ENCODE measurements at regions not wholly inside any gene's neighbourhood (a gene's known extent, or its start where the extent isn't known, plus 50 kb on each side); places are given as distances from the start of the nearest gene placed in this dataset.
"Not testable (repeated sequence)": the region's sequence is repeated elsewhere in the genome, so short reads cannot be mapped to it uniquely, and the experiment has no call there.

- no peak for DNase-seq
These were observed 157.0 kb upstream of the NTRK2 start for GRCh38 chr9:84512493-84512892.

DNA sequence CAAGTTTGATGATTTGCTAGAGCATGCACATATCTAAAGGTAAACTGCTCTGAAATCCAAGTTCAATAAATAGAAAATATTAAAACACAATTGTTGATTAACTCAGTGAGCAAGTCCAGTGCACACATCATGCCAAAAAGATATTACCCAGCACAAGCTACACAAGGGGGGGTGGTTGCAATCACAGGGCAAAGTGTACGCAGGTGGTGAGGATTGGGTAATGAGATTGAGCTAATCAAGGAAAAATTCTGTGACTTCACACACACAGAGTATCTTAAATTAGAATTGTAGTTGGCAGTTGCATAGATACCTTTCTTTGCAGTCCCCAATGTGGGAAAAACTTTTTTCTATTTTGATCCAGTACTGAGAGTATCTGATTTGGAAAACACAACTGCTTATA is 156.1 kb upstream of the NTRK2 start:
- no peak for DNase-seq

DNA sequence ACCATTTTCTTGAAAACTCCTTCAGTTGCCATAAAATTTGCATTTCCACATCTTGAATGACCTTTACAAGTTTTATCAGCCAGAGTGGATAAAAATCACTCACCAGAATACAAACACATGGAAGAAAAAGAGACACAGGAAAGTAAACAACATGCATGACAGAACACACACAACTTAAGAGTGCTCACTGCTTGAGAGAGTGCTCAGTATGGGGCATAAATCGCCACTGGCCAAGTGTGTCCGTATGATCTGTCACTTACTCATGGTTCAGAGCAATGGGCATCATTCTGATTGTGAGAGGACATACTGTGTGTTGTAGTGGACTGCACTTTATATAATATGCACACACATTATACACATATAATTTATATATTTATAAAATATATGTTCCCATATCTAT is 155.6 kb upstream of the NTRK2 start:
- no peak for DNase-seq

DNA sequence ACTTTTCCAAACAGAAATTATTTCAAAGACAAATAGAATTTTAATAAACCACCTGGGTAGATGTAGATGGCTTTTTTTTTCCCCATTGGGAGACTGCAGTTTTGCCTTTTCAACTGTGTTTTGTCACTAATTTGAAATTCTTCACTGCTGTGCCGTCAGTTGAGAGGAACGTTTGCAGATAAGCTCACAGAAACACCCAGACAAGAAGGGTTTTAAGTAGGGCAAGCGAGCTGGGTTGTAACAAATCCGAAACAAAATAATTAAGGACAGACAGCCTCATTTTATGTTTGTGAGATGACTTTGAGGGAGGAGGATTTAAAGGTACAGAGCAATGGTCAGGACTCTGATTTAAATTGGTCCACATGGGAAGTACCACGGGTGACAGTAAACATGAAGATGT is 155.1 kb upstream of the NTRK2 start:
- no peak for DNase-seq

GRCh38 chr9:84517026-84517425 is 152.5 kb upstream of the NTRK2 start:
- no peak for DNase-seq

DNA sequence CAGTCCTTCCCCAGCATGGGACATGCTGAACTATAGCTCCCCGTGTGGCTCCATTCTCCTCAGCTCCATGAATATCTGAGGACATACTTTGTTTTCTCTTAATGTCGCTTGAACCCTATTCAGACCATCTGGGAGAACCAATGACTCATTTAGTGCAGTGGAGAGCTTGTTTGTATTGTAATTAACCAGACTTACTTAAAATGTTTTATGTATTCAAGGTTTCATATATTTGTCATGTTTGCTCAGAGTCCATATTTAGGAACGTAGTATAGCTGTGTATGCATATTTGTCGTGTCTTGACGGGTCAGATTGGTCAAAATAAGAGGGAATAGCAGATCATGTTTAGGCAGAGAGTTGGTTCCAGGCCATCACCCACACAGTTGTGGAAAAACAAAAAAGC is 150.1 kb upstream of the NTRK2 start:
- DNase-seq = no peak

- no peak for DNase-seq
These were observed 148.3 kb upstream of the NTRK2 start for GRCh38 chr9:84521208-84521607.

GRCh38 chr9:84526211-84526610 is 143.3 kb upstream of the NTRK2 start:
- not testable (repeated sequence) for DNase-seq

- not testable (repeated sequence) for DNase-seq
These were observed 142.3 kb upstream of the NTRK2 start for GRCh38 chr9:84527060-84527720.

DNA sequence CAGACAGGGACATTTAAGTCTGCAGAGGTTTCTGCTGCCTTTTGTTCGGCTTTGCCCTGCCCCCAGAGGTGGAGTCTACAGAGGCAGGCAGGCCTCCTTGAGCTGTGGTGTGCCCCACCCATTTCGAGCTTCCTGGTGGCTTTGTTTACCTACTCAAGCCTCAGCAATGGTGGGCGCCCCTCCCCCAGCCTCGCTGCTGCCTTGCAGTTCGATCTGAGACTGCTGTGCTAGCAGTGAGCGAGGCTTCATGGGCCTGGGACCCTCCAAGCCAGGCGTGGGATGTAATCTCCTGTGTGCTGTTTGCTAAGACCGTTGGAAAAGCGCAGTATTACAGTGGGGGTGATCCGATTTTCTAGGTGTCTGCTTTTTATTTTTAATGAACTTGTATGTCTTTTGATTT is 133.6 kb upstream of the NTRK2 start:
- DNase-seq = not testable (repeated sequence)

DNA sequence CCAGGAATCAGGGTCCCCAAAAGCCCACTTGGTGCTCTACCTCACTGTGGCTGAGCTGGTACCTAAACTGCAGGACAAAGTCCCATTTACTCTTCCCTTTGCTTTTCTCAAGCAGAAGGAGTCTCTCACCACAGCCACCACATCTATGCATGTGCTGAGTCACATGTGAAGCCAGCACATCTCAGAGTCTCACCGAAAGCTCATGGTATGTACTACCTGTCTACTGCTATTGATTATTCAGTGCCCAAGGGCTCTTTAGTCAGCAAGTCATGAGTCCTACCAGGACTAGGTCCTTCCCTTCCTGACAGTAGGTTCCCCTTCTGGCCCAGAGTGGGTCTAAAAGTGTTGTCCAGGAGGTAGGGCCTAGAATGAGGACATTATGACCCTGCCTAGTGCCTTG is 130.7 kb upstream of the NTRK2 start:
- no peak for DNase-seq

GRCh38 chr9:84542554-84542953 is 127.0 kb upstream of the NTRK2 start:
- DNase-seq = no peak

GRCh38 chr9:84554069-84554664 is 115.4 kb upstream of the NTRK2 start:
- no peak for DNase-seq

DNA sequence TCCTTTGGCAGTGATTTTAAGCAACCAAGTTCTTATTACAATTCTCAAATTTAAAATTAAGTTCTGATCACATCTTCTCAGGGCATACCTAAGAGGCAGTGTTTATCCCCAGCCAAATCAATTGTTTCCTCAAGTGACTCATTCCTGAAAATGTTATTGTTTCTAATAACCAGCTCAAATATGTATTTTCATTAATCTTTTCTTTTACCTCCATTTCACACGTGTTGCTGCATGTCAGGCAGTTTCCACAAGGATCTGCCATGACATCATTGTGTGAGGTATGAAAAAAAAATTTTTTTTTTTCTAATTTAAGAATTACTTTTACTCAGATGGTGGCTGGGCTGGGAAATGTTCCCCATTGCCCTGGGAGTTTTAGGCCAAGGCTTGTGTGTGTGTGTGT is 113.0 kb upstream of the NTRK2 start:
- no peak for DNase-seq

DNA sequence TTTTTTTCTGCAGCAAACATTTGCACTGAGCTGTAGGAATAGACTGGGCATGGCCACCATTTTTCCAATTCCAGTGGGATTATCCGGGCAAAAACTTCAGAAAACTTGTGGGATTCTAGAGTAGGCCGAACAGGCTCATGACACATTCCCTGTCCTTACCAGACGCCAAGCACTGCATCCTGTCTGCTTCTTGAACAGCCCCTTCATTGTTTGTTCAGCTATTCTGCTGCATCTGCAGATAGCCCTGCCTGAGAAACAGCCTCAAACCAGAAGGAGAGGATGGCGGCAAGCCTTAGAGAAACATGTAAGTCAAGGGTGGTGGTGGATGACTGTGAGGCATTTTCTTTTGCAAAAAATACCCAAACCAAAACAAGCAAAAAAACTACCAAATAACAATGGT is 111.8 kb upstream of the NTRK2 start:
- no peak for DNase-seq

- DNase-seq = no peak
These were observed 105.8 kb upstream of the NTRK2 start for GRCh38 chr9:84563691-84564090.

- no peak for DNase-seq
These were observed 101.7 kb upstream of the NTRK2 start for GRCh38 chr9:84567805-84568204.

DNA sequence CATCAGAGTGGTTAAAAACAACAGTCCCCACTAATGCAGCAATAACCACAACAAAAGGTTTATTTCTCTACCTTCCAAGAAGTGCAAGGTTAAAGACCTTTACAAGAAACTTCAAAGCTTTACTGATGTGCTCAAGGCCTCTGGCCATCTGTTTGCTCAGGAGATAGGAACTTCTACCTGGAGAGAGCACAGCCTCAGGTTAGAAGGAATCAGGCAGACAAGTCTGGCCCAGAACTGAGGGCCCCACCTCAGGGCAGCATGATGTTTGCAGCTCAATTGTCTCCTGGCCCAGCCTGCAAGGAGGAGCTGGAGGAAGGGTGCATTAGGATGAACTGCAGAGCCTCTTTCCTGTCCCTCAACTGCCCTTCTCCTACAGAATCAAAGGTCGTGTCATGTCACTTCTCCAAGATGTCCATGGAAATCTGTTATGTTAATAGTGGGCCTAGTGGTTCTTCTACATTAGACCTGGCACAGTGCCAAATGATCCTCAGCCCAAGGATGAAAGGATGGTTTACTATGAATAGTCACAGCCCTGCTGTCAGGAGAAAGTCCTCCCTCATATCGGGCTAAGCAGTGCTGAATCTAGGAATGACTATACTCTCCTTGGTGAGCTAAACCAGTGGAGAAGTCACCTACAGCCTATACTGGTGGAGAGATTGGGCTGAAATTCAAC is 98.9 kb upstream of the NTRK2 start:
- DNase-seq = no peak

DNA sequence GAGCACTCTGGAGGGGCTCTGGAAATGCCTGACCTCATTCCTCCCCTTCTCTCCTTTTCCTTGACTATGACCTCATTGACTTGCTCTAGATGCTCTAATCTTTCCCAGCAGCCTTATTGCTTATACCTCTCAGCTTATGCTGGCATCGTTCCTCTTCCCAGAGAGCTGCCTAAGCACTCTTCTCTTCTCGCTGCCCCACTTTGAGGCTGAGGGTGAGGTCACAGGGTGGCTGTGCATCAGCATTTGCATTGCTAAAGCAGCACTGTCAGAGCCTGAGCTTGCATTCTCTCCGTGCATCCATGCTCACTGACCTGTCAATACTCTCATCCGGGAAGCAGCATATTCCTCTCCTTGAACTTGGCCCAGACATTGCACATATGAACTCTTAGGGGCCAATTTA is 96.4 kb upstream of the NTRK2 start:
- DNase-seq = no peak

- no peak for DNase-seq
These were observed 93.8 kb upstream of the NTRK2 start for GRCh38 chr9:84575705-84576104.

DNA sequence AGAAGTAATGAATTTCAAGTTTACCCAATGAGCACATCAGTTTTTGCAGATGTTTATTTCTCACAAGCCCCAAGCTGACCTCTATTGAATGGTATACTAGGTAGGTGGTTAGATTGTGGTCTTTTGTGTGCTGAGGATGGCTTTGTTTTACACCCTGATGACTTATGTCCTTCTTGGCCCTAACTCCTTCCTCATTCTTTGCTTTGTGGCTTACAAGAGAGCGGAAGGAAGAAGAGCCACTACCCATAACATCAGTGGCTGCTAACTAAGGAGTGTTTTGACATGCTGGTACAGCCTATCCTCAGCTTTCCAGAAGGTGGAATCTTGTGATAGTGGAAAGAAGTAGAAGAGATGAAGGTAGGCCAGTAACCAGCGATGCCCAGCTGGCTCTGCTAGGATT is 85.7 kb upstream of the NTRK2 start:
- DNase-seq = no peak

GRCh38 chr9:84586662-84587061 is 82.9 kb upstream of the NTRK2 start:
- DNase-seq = no peak

- DNase-seq = no peak
These were observed 82.4 kb upstream of the NTRK2 start for GRCh38 chr9:84587153-84587552.

DNA sequence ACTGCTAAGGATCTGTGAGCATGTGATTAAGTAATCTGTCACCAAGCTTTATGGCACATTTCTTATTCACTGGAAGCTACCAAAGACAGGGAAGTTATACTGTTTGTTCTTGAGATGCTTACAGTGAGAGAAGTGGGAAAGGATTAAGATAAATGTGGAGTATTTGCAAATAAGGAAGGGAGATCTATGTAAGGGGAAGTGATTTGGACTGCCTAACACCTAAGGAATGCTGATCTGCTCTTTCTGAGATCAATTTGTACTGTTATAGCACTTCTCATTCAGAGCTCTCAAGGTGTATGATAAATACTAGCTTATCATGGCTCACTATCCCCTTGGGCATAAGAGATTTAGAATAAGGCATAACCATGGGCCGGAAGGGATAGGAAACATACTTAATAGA is 80.0 kb upstream of the NTRK2 start:
- no peak for DNase-seq

DNA sequence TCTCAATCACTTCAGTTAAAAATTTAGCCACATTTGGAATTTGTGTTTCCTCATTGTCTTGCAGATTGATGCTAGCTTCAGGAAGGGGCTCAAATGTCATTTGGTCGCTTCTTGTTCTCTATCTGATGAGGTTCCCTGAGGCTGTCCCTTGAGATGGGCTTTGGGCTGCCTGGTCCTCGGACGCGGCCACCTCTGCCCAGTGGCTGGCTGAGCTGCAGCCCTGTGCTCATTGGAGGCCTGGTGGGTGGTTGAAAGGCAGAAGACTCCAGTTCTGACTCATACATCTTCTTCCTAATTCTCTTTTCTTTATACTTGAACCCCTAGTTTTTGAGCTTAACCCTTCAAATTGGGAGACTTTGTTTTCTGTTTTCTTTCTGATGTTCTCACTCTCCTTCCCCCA is 78.8 kb upstream of the NTRK2 start:
- no peak for DNase-seq

Measured in activated CD4-positive, CD25-positive, alpha-beta regulatory T cell (primary cell).